Right lobe of liver (tissue), 6 donors: ENCODE measurements at regions not wholly inside any gene's neighbourhood (a gene's known extent, or its start where the extent isn't known, plus 50 kb on each side); places are given as distances from the start of the nearest gene placed in this dataset.

Experiments used
- ATAC-seq, 4 donors: fragments of 200-7000 bp; cut with Tn5 transposase; one replicate each; pipeline ENCODE4 v1.9.1; 2020; ENCODE audit warnings: mild to moderate bottlenecking in 4 of 4, moderate library complexity in 4 of 4
- DNase-seq, 3 donors: peaks; one replicate each; pipeline ENCODE4 v3.0.0-alpha.2; 2020
- H3K27ac ChIP-seq, 3 donors: fragments of 200-600 bp; one replicate each; pipeline ENCODE4 v1.8.0; 2022
- H3K27me3 ChIP-seq, 2 donors: fragments of 200-600 bp; one replicate each; pipeline ENCODE4 v1.8.0; 2022
- H3K36me3 ChIP-seq, 4 donors: fragments of 200-600 bp; sonication (generic) in 1 of 4; one replicate each; pipeline versions ENCODE4 v1.5.1 to v1.8.0; 2017 to 2022; ENCODE audit warnings: control low read depth in 1 of 4
- H3K4me1 ChIP-seq, 4 donors: fragments of 200-600 bp; sonication (generic) in 1 of 4; one replicate each; pipeline versions ENCODE4 v1.5.1 to v1.8.0; 2017 to 2022; ENCODE audit warnings: control low read depth in 1 of 4
- H3K4me3 ChIP-seq, 3 donors: fragments of 200-600 bp; one replicate each; pipeline ENCODE4 v1.8.0; 2022
- H3K9me3 ChIP-seq, 4 donors: fragments of 200-600 bp; sonication (generic) in 1 of 4; one replicate each; pipeline versions ENCODE4 v1.5.1 to v1.8.0; 2017 to 2022; ENCODE audit warnings: control low read depth in 1 of 4
- CTCF ChIP-seq, 4 donors: fragments of 200-600 bp in 3 of 4; fragments of 450-650 bp in 1 of 4; IDR thresholded peaks; one replicate each; pipeline versions ENCODE4 v1.5.1 to v1.8.0; 2016 to 2022; ENCODE audit warnings: antibody characterized with exemption in 4 of 4, mild to moderate bottlenecking in 2 of 4
- POLR2A ChIP-seq: fragments of 450-650 bp; IDR thresholded peaks from one replicate; pipeline ENCODE4 v1.6.1; 2017; ENCODE audit warnings: antibody characterized with exemption, mild to moderate bottlenecking
- WGBS: methylation state at CpG from one replicate; pipeline ENCODE4 v1.1.6; 2018; ENCODE audit warnings: low coverage, low lambda C conversion rate; ENCODE audit not compliant: insufficient coverage; ENCODE audit errors: missing lambda C conversion rate; 5-methylcytosine and 5-hydroxymethylcytosine counted together
- intact Hi-C, 2 donors: fragments of 100-400 bp; cut with DNase I; formaldehyde crosslinking; loops; one replicate each; pipeline versions ENCODE4 v1.11.2 to v1.14.1; 2022
- donor health status: DM: no; HTN: yes; CAD: no.
- donor health status: DM: no; HTN: no; CAD: no.
- donor health status: DM: no; HTN: no; CAD: no.
- donor health status: DM: no; HTN: yes; CAD: no.
- donor health status: DM: no; HTN: yes; CAD: no.

GRCh38 chr4:24677909-24678308, 93.6 kb upstream of the DHX15 start:
- ATAC-seq (no peak), DNase-seq (no peak)
- Histone ChIP-seq H3K4me1 (no peaks in the 10 kb centered on the region), H3K9me3 (no peaks in the 10 kb centered on the region), H3K36me3 (no peaks in the 10 kb centered on the region), H3K27ac (no peak overlapping the region), H3K4me3 (no peak overlapping the region), H3K27me3 (no peaks in the 10 kb centered on the region)
- TF ChIP-seq CTCF (IDR thresholded peaks at IDR 0.05) (no peak), POLR2A (no peak)
- intact Hi-C loops = loop anchor here in 1 of 2 donors (10.0 kb wide), 1 partner anchor 183 kb away; no protein-coding TSS in a partner anchor
- WGBS = 40% methylated on average over 4 of the region's 4 CpGs

- H3K4me1 ChIP-seq = no peaks in the 10 kb centered on the region
- TF ChIP-seq POLR2A (no peak), CTCF (IDR thresholded peaks at IDR 0.05) (no peak)
- no peaks in the 10 kb centered on the region for H3K9me3 ChIP-seq
- WGBS = no CpG with 5 or more reads among the region's 9 CpGs
- H3K27me3 ChIP-seq = no peaks in the 10 kb centered on the region
- DNase-seq (no peak), ATAC-seq (no peak)
- no peaks in the 10 kb centered on the region for H3K36me3 ChIP-seq
- no peak overlapping the region for H3K27ac ChIP-seq
- intact Hi-C loops = loop anchor here in 1 of 2 donors (10.0 kb wide), 1 partner anchor 186 kb away; no protein-coding TSS in a partner anchor
- H3K4me3 ChIP-seq = no peak overlapping the region
Observed at GRCh38 chr4:24680746-24681448, 96.5 kb upstream of the DHX15 start.

GRCh38 chr4:24683116-24683515, 98.8 kb upstream of the DHX15 start:
- Histone ChIP-seq H3K36me3 (no peaks in the 10 kb centered on the region), H3K27ac (no peak overlapping the region), H3K4me1 (no peaks in the 10 kb centered on the region), H3K27me3 (no peaks in the 10 kb centered on the region), H3K4me3 (no peak overlapping the region), H3K9me3 (no peaks in the 10 kb centered on the region)
- ATAC-seq (no peak), DNase-seq (no peak)
- TF ChIP-seq CTCF (IDR thresholded peaks at IDR 0.05) (no peak), POLR2A (no peak)
- intact Hi-C loops = loop anchor here in 1 of 2 donors (10.0 kb wide), 1 partner anchor 188 kb away; no protein-coding TSS in a partner anchor
- 52% methylated on average over 7 of the region's 7 CpGs for WGBS

GRCh38 chr4:24686866-24687692, 102.7 kb upstream of the DHX15 start:
- Histone ChIP-seq H3K4me3 (no peak overlapping the region), H3K27ac (no peak overlapping the region), H3K27me3 (no peaks in the 10 kb centered on the region), H3K4me1 (no peaks in the 10 kb centered on the region), H3K9me3 (no peaks in the 10 kb centered on the region), H3K36me3 (no peaks in the 10 kb centered on the region)
- DNase-seq (peak in 1 of 3 donors; percentile 24), ATAC-seq (peak; percentile 51 to 74 (median 66))
- TF ChIP-seq POLR2A (no peak), CTCF (IDR thresholded peaks at IDR 0.05) (peak; percentile 48 to 56 (median 52))
- WGBS = 23% methylated on average over 12 of the region's 13 CpGs
- intact Hi-C loops = loop anchor here in 1 of 2 donors (10.0 kb wide), 1 partner anchor 192 kb away; no protein-coding TSS in a partner anchor
